Astrocyte (in vitro differentiated cells and primary cell): ENCODE measurements at regions not wholly inside any gene's neighbourhood (a gene's known extent, or its start where the extent isn't known, plus 50 kb on each side); places are given as distances from the start of the nearest gene placed in this dataset.
"Not testable (repeated sequence)": the region's sequence is repeated elsewhere in the genome, so short reads cannot be mapped to it uniquely, and the experiment has no call there.

Experiments
- DNase-seq: peaks from one replicate; pipeline ENCODE4 v3.0.0-alpha.2; 2010; ENCODE audit warnings: low read depth
- FAIRE-seq: peaks from 2 replicates; lab custom pipeline; 2011; peaks lifted over from hg19 to GRCh38; lab: Jason Lieb, UNC
- H2AFZ ChIP-seq: 2 replicates; pipeline ENCODE4 v1.6.0; 2012; ENCODE audit warnings: low read depth, low read length, inconsistent platforms
- H3K27ac ChIP-seq: 2 replicates; pipeline ENCODE4 v1.5.1; 2011; ENCODE audit warnings: low read depth, low read length, inconsistent platforms
- H3K27me3 ChIP-seq: 2 replicates; pipeline ENCODE4 v1.6.0; 2011; ENCODE audit warnings: low read length, inconsistent platforms; ENCODE audit not compliant: insufficient read depth
- H3K36me3 ChIP-seq: 2 replicates; pipeline ENCODE4 v1.5.1; 2011; ENCODE audit warnings: low read length, inconsistent platforms; ENCODE audit not compliant: insufficient read depth
- H3K4me1 ChIP-seq: 2 replicates; pipeline ENCODE4 v1.5.1; 2011; ENCODE audit warnings: low read length, inconsistent platforms; ENCODE audit not compliant: insufficient read depth
- H3K4me2 ChIP-seq: 2 replicates; pipeline ENCODE4 v1.6.0; 2012; ENCODE audit warnings: low read length, inconsistent platforms
- H3K4me3 ChIP-seq: 2 replicates; pipeline ENCODE4 v1.5.1; 2011; ENCODE audit warnings: low read depth, mild to moderate bottlenecking, low read length, inconsistent platforms; ENCODE audit not compliant: insufficient read depth
- H3K79me2 ChIP-seq: 2 replicates; pipeline ENCODE4 v1.6.0; 2012; ENCODE audit warnings: mild to moderate bottlenecking, low read length, inconsistent platforms; ENCODE audit not compliant: insufficient read depth
- H3K9ac ChIP-seq: 2 replicates; pipeline ENCODE4 v1.6.0; 2012; ENCODE audit warnings: mild to moderate bottlenecking, low read length, inconsistent platforms
- H3K9me3 ChIP-seq: 2 replicates; pipeline ENCODE4 v1.5.1; 2012; ENCODE audit warnings: low read depth, mild to moderate bottlenecking, low read length, inconsistent platforms; ENCODE audit not compliant: insufficient read depth
- H4K20me1 ChIP-seq: 2 replicates; pipeline ENCODE4 v1.6.0; 2012; ENCODE audit warnings: low read length, inconsistent platforms; ENCODE audit not compliant: insufficient read depth
- H3K27ac Mint-ChIP-seq: one replicate; pipeline ENCODE4 v1.8.0; 2021; ENCODE audit warnings: mild to moderate bottlenecking, mixed read lengths; ENCODE audit not compliant: unreplicated experiment
- H3K27me3 Mint-ChIP-seq: one replicate; pipeline ENCODE4 v1.8.0; 2021; ENCODE audit warnings: low read depth, mixed read lengths; ENCODE audit not compliant: unreplicated experiment
- H3K36me3 Mint-ChIP-seq: one replicate; pipeline ENCODE4 v1.8.0; 2021; ENCODE audit warnings: low read depth, mixed read lengths; ENCODE audit not compliant: unreplicated experiment
- H3K4me1 Mint-ChIP-seq: one replicate; pipeline ENCODE4 v1.8.0; 2021; ENCODE audit warnings: low read depth, mixed read lengths; ENCODE audit not compliant: unreplicated experiment
- H3K4me3 Mint-ChIP-seq: one replicate; pipeline ENCODE4 v1.8.0; 2021; ENCODE audit warnings: mild to moderate bottlenecking, moderate library complexity, mixed read lengths; ENCODE audit not compliant: unreplicated experiment
- H3K9me3 Mint-ChIP-seq: one replicate; pipeline ENCODE4 v1.8.0; 2021; ENCODE audit warnings: mild to moderate bottlenecking, mixed read lengths; ENCODE audit not compliant: unreplicated experiment
- EZH2 ChIP-seq: IDR thresholded peaks from 2 replicates; pipeline ENCODE4 v1.6.1; 2012; ENCODE audit warnings: mild to moderate bottlenecking, low read length, inconsistent platforms; ENCODE audit not compliant: insufficient read depth
- TF ChIP-seq, protein P1 (sequence below): IDR thresholded peaks from 2 replicates; pipeline ENCODE4 v1.5.1; 2011; ENCODE audit warnings: low read depth, mild to moderate bottlenecking, inconsistent platforms, low read length, moderate library complexity; ENCODE audit not compliant: insufficient read depth

DNA sequence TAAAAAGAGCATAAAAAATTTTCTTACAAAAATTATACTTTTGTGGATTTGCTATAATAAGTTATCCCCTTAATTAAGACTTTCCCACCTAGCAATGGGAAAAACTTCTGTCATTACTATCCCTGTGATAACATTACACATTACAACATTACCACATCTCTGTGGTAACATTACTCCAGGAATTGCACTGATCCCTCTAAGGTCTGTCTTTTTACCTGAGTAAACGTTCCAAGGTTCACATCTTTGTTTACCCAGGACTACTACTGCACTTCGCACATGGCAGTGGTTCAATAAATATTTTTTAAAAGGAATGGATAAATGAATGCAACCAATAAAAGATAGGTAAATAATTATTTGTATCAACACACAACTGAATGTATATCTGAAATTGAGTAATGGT is 92.4 kb upstream of the NOX4 start:
- no peak for TF ChIP-seq EZH2
- TF ChIP-seq, protein P1, sequence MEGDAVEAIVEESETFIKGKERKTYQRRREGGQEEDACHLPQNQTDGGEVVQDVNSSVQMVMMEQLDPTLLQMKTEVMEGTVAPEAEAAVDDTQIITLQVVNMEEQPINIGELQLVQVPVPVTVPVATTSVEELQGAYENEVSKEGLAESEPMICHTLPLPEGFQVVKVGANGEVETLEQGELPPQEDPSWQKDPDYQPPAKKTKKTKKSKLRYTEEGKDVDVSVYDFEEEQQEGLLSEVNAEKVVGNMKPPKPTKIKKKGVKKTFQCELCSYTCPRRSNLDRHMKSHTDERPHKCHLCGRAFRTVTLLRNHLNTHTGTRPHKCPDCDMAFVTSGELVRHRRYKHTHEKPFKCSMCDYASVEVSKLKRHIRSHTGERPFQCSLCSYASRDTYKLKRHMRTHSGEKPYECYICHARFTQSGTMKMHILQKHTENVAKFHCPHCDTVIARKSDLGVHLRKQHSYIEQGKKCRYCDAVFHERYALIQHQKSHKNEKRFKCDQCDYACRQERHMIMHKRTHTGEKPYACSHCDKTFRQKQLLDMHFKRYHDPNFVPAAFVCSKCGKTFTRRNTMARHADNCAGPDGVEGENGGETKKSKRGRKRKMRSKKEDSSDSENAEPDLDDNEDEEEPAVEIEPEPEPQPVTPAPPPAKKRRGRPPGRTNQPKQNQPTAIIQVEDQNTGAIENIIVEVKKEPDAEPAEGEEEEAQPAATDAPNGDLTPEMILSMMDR: no peak
- Mint-ChIP-seq H3K4me1 (no peaks in the 10 kb centered on the region), H3K27ac (no peak overlapping the region), H3K27me3 (no peaks in the 10 kb centered on the region), H3K4me3 (no peak overlapping the region), H3K9me3 (no peaks in the 10 kb centered on the region), H3K36me3 (no peaks in the 10 kb centered on the region)
- Histone ChIP-seq H3K4me3 (no peak overlapping the region), H3K4me1 (no peaks in the 10 kb centered on the region), H3K9me3 (no peaks in the 10 kb centered on the region), H2AFZ (no peak overlapping the region), H3K36me3 (no peaks in the 10 kb centered on the region), H3K79me2 (no peaks in the 10 kb centered on the region), H3K9ac (no peak overlapping the region), H3K27me3 (no peaks in the 10 kb centered on the region), H3K4me2 (no peak overlapping the region), H4K20me1 (no peaks in the 10 kb centered on the region), H3K27ac (no peak overlapping the region)
- no peak for DNase-seq
- no peak for FAIRE-seq

DNA sequence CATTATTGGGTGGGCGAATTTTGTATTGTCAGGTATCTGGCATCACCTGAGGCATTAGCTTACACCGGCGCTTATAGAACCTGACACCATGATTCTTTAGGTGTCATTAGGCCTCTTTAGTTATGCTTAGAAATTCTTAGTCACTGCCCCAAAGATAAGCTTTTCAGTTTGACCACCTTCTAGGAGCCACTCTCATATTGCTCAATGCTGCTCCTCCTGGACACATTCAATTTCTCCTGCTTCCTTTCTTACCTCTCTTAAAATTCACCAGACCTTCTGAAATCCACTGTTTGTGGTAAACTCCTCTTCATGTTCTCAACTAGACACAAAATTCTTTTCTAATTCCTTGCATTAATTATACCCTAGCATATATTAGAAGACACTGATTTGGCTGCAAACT is 93.9 kb upstream of the NOX4 start:
- not testable (repeated sequence) for H3K4me3 Mint-ChIP-seq, H4K20me1 ChIP-seq, H3K4me3 ChIP-seq, H3K4me2 ChIP-seq, H3K27ac Mint-ChIP-seq, H3K9me3 ChIP-seq, H3K4me1 ChIP-seq, H3K9me3 Mint-ChIP-seq, H3K27ac ChIP-seq, H2AFZ ChIP-seq, H3K9ac ChIP-seq, FAIRE-seq, H3K4me1 Mint-ChIP-seq, DNase-seq, H3K36me3 ChIP-seq, H3K79me2 ChIP-seq, H3K27me3 Mint-ChIP-seq, H3K36me3 Mint-ChIP-seq, H3K27me3 ChIP-seq

DNA sequence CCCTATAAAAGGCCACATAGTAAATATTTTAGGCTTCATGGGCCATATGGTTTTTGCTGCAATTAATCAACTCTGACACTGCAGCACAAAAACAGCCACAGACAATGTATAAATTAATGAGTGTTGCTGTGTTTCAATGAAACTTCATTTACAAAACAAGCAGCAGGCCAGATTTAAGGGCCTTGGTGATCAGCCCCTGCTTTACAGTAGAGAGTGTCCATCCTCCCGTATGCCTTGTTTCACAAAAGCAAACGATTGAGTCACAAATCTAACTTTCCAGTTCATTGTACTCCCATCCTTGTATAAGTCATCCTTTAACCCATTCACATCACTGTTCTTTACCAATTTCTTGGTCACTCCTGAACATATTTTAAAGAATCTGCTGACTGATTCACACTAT is 94.3 kb upstream of the NOX4 start:
- H4K20me1 ChIP-seq, H3K27ac Mint-ChIP-seq, H3K4me1 ChIP-seq, DNase-seq, H3K79me2 ChIP-seq, H3K9me3 ChIP-seq, H3K27me3 Mint-ChIP-seq, H3K4me1 Mint-ChIP-seq, H2AFZ ChIP-seq, H3K27me3 ChIP-seq, H3K36me3 ChIP-seq, H3K4me3 Mint-ChIP-seq, H3K9ac ChIP-seq, H3K36me3 Mint-ChIP-seq, H3K4me3 ChIP-seq, FAIRE-seq, H3K9me3 Mint-ChIP-seq, H3K27ac ChIP-seq, H3K4me2 ChIP-seq: not testable (repeated sequence)

DNA sequence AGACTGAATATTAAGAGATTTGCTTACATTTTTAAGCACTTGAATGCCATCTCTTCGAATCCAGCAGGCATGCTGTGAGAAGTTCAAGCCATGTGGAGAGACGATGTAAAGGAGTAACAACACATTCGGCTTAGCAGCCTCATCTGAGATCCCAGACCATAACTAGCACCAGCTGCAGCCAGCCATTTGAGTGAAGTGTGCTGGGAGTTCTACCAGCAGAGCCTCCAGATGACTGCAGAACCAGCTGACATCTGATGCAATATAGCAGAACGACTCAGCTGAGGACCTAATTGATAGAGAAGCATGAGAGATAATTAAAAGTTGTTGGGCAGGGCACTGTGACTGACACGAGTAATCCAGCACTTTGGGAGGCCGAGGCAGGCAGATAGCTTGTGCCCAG is 98.2 kb upstream of the NOX4 start:
- H3K9ac ChIP-seq, DNase-seq, H3K4me1 Mint-ChIP-seq, H3K4me2 ChIP-seq, H3K9me3 ChIP-seq, H3K27ac Mint-ChIP-seq, H2AFZ ChIP-seq, H3K4me3 Mint-ChIP-seq, H3K4me1 ChIP-seq, H3K4me3 ChIP-seq, FAIRE-seq, H3K36me3 Mint-ChIP-seq, H3K27me3 ChIP-seq, H3K27me3 Mint-ChIP-seq, H4K20me1 ChIP-seq, H3K79me2 ChIP-seq, H3K27ac ChIP-seq, H3K36me3 ChIP-seq, H3K9me3 Mint-ChIP-seq: not testable (repeated sequence)

DNA sequence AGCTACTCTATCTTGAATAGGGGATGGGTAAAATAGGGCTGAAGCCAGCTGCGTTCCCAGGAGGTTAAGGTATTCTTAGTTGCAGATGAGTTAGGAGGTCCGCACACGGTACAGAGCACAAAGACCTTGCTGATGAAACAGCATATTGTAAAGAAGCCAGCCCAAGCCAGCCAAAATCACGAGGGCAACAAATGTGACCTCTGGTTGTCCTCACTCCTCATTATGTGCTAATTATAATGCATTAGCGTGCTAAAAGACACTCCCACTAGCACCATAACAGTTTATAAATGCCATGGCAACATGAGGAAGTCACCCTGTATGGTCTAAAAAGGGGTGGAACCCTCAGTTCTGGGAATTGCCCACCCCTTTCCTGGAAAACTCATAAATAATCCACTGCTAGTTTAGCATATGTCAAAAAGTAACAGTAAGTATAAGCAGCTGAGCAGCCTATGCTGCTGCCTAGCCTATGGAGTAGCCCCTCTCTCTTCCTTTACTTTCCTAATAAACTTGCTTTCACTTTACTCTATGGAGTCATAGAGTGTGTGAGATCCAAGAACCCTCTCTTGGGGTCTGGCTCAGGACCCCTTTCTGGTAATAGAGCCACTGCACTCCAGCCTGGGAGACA is 98.9 kb upstream of the NOX4 start:
- DNase-seq: peak; percentile 38
- not testable (repeated sequence) for H4K20me1 ChIP-seq, H3K4me3 Mint-ChIP-seq, H3K36me3 ChIP-seq, H3K4me2 ChIP-seq, H3K27ac ChIP-seq, H3K36me3 Mint-ChIP-seq, H3K27me3 ChIP-seq, H2AFZ ChIP-seq, H3K79me2 ChIP-seq, H3K9me3 ChIP-seq, H3K9ac ChIP-seq, H3K27ac Mint-ChIP-seq, H3K9me3 Mint-ChIP-seq, H3K4me1 ChIP-seq, H3K4me1 Mint-ChIP-seq, H3K4me3 ChIP-seq, H3K27me3 Mint-ChIP-seq
- peak; percentile 75 for FAIRE-seq
